Esophagus squamous epithelium (tissue), 5 donors: ENCODE measurements at regions not wholly inside any gene's neighbourhood (a gene's known extent, or its start where the extent isn't known, plus 50 kb on each side); places are given as distances from the start of the nearest gene placed in this dataset.

Experiments
- DNase-seq: peaks from one replicate; lab custom pipeline; 2025; lab: John Stamatoyannopoulos, UW
- H3K27ac ChIP-seq, 4 donors: fragments of 200-600 bp; sonication (generic); one replicate each; pipeline ENCODE4 v1.5.1; 2016 to 2019; ENCODE audit warnings: mild to moderate bottlenecking in 1 of 4
- H3K27me3 ChIP-seq, 4 donors: fragments of 200-600 bp; sonication (generic); 1 replicate in 3 of 4; 2 replicates in 1 of 4; pipeline versions ENCODE4 v1.5.1 to v1.6.0; 2017 to 2021; ENCODE audit warnings: antibody characterized with exemption in 1 of 4
- H3K36me3 ChIP-seq, 3 donors: fragments of 200-600 bp; sonication (generic); one replicate each; pipeline ENCODE4 v1.5.1; 2016 to 2019
- H3K4me1 ChIP-seq, 3 donors: fragments of 200-600 bp; sonication (generic); one replicate each; pipeline ENCODE4 v1.5.1; 2017 to 2019
- H3K4me3 ChIP-seq, 4 donors: fragments of 200-600 bp; sonication (generic); 1 replicate in 3 of 4; 2 replicates in 1 of 4; pipeline ENCODE4 v1.5.1; 2016 to 2019; ENCODE audit warnings: mild to moderate bottlenecking in 2 of 4, moderate library complexity in 1 of 4
- H3K9me3 ChIP-seq, 3 donors: fragments of 200-600 bp; sonication (generic); one replicate each; pipeline ENCODE4 v1.5.1; 2016 to 2019
- CTCF ChIP-seq, 6 experiments: fragments of 450-650 bp in 4 of 6; fragments of 200-600 bp in 2 of 6; sonication (generic) in 2 of 6; IDR thresholded peaks; one replicate each; pipeline ENCODE4 v1.5.1; 2016 to 2019; ENCODE audit warnings: antibody characterized with exemption in 6 of 6, mild to moderate bottlenecking in 4 of 6, moderate library complexity in 4 of 6
- POLR2A ChIP-seq, 4 donors: fragments of 450-650 bp; IDR thresholded peaks; one replicate each; pipeline ENCODE4 v1.6.1; 2017; ENCODE audit warnings: antibody characterized with exemption in 4 of 4, mild to moderate bottlenecking in 4 of 4, moderate library complexity in 3 of 4
- WGBS, 2 donors: methylation state at CpG; one replicate each; pipeline ENCODE4 v1.1.5; 2018; 5-methylcytosine and 5-hydroxymethylcytosine counted together
- intact Hi-C: fragments of 100-400 bp; cut with DNase I; formaldehyde crosslinking; loops from one replicate; pipeline ENCODE4 v1.15.0; 2022
- donor health status: DM: yes; HTN: yes; CAD: no.

GRCh38 chr16:62764572-62764971 lies 728.3 kb upstream of the CDH8 start:
- H3K4me1 ChIP-seq: no peaks in the 10 kb centered on the region
- no peak overlapping the region for H3K4me3 ChIP-seq
- intact Hi-C loops: no loop called here
- TF ChIP-seq CTCF (IDR thresholded peaks at IDR 0.05): no peak
- no peak for TF ChIP-seq POLR2A (IDR thresholded peaks at IDR 0.05)
- H3K27me3 ChIP-seq: no peaks in the 10 kb centered on the region
- H3K27ac ChIP-seq: no peak overlapping the region
- no peaks in the 10 kb centered on the region for H3K9me3 ChIP-seq
- WGBS, 2 donors: 48 to 64% methylated on average over 2 of the region's 2 CpGs
- DNase-seq: no peak
- H3K36me3 ChIP-seq: no peaks in the 10 kb centered on the region

GRCh38 chr16:62760398-62760797 lies 724.2 kb upstream of the CDH8 start:
- TF ChIP-seq POLR2A (IDR thresholded peaks at IDR 0.05) (no peak), CTCF (IDR thresholded peaks at IDR 0.05) (no peak)
- no peak overlapping the region for H3K4me3 ChIP-seq
- DNase-seq: no peak
- H3K4me1 ChIP-seq: no peaks in the 10 kb centered on the region
- H3K27ac ChIP-seq: no peak overlapping the region
- no peaks in the 10 kb centered on the region for H3K27me3 ChIP-seq
- no peaks in the 10 kb centered on the region for H3K36me3 ChIP-seq
- intact Hi-C loops: no loop called here
- no peaks in the 10 kb centered on the region for H3K9me3 ChIP-seq

GRCh38 chr16:62755938-62756337 lies 719.7 kb upstream of the CDH8 start:
- Histone ChIP-seq H3K9me3 (peaks cover 0 to 4% (median 0%) of the 10 kb centered on the region in 3 donors), H3K27ac (no peak overlapping the region), H3K4me1 (no peaks in the 10 kb centered on the region), H3K4me3 (no peak overlapping the region), H3K27me3 (no peaks in the 10 kb centered on the region), H3K36me3 (no peaks in the 10 kb centered on the region)
- intact Hi-C loops: no loop called here
- WGBS, 2 donors: 47 to 48% methylated on average over 4 of the region's 4 CpGs
- no peak for DNase-seq
- TF ChIP-seq POLR2A (IDR thresholded peaks at IDR 0.05): no peak
- no peak for TF ChIP-seq CTCF (IDR thresholded peaks at IDR 0.05)

- Histone ChIP-seq H3K36me3 (no peaks in the 10 kb centered on the region), H3K9me3 (peaks cover 0 to 4% (median 0%) of the 10 kb centered on the region in 3 donors), H3K4me3 (no peak overlapping the region), H3K27ac (no peak overlapping the region), H3K27me3 (no peaks in the 10 kb centered on the region), H3K4me1 (no peaks in the 10 kb centered on the region)
- no peak for DNase-seq
- TF ChIP-seq POLR2A (IDR thresholded peaks at IDR 0.05) (no peak), CTCF (IDR thresholded peaks at IDR 0.05) (no peak)
- 81 to 89% methylated on average over 3 of the region's 3 CpGs for WGBS, 2 donors
- intact Hi-C loops: no loop called here
These were observed 716.6 kb upstream of the CDH8 start for GRCh38 chr16:62752854-62753253.

- DNase-seq: no peak
- intact Hi-C loops: no loop called here
- no peak for TF ChIP-seq POLR2A (IDR thresholded peaks at IDR 0.05)
- no peak for TF ChIP-seq CTCF (IDR thresholded peaks at IDR 0.05)
- H3K4me3 ChIP-seq: no peak overlapping the region
- H3K27ac ChIP-seq: no peak overlapping the region
- no peaks in the 10 kb centered on the region for H3K27me3 ChIP-seq
- H3K36me3 ChIP-seq: no peaks in the 10 kb centered on the region
- WGBS, 2 donors: 22 to 37% methylated on average over 1 of the region's 1 CpG
- H3K9me3 ChIP-seq: peaks cover 0 to 4% (median 0%) of the 10 kb centered on the region in 3 donors
- H3K4me1 ChIP-seq: no peaks in the 10 kb centered on the region
These were observed 715.0 kb upstream of the CDH8 start for GRCh38 chr16:62751218-62751617.
